Keratinocyte (primary cell): ENCODE measurements at regions not wholly inside any gene's neighbourhood (a gene's known extent, or its start where the extent isn't known, plus 50 kb on each side); places are given as distances from the start of the nearest gene placed in this dataset.

Experiments
- DNase-seq: peaks from one replicate; pipeline ENCODE4 v3.0.0-alpha.2; 2011; ENCODE audit warnings: low read depth, missing footprints, low spot score
- FAIRE-seq: peaks from 2 replicates; lab custom pipeline; 2011; peaks lifted over from hg19 to GRCh38; lab: Jason Lieb, UNC
- H2AFZ ChIP-seq: 2 replicates; pipeline ENCODE4 v1.6.0; 2012; ENCODE audit warnings: low read length, control low read depth, inconsistent platforms; ENCODE audit not compliant: control insufficient read depth
- H3K27ac ChIP-seq: 2 replicates; pipeline ENCODE4 v1.5.1; 2011; ENCODE audit warnings: low read length; ENCODE audit not compliant: control insufficient read depth, insufficient read depth
- H3K27me3 ChIP-seq: 3 replicates; pipeline ENCODE4 v1.6.0; 2011; ENCODE audit warnings: low read length; ENCODE audit not compliant: control insufficient read depth, insufficient read depth; ENCODE audit errors: extremely low read depth
- H3K36me3 ChIP-seq, 2 experiments: 2 replicates in 1 of 2; 3 replicates in 1 of 2; pipeline ENCODE4 v1.5.1; 2011; ENCODE audit warnings: low read length in 2 of 2, mild to moderate bottlenecking in 1 of 2; ENCODE audit not compliant: control insufficient read depth in 2 of 2, insufficient read depth in 2 of 2; ENCODE audit errors: extremely low read depth in 1 of 2
- H3K4me1 ChIP-seq: 3 replicates; pipeline ENCODE4 v1.5.1; 2011; ENCODE audit warnings: low read length; ENCODE audit not compliant: control insufficient read depth, insufficient read depth; ENCODE audit errors: extremely low read depth
- H3K4me2 ChIP-seq: 3 replicates; pipeline ENCODE4 v1.6.0; 2011; ENCODE audit warnings: low read depth, low read length; ENCODE audit not compliant: control insufficient read depth, insufficient read depth; ENCODE audit errors: extremely low read depth
- H3K4me3 ChIP-seq, 3 experiments: fragments of 200-600 bp in 1 of 3; sonication (generic) in 1 of 3; 2 replicates in 2 of 3; 3 replicates in 1 of 3; pipeline ENCODE4 v1.5.1; 2011 to 2016; ENCODE audit warnings: low read length in 3 of 3, mild to moderate bottlenecking in 3 of 3, control low read depth in 2 of 3, inconsistent platforms in 1 of 3, low read depth in 1 of 3, mixed read lengths in 1 of 3, mixed run types in 1 of 3, moderate library complexity in 1 of 3; ENCODE audit not compliant: control insufficient read depth in 2 of 3, insufficient read depth in 2 of 3; ENCODE audit errors: extremely low read depth in 1 of 3
- H3K79me2 ChIP-seq: 2 replicates; pipeline ENCODE4 v1.6.0; 2012; ENCODE audit warnings: low read length; ENCODE audit not compliant: control insufficient read depth, insufficient read depth
- H3K9ac ChIP-seq: 3 replicates; pipeline ENCODE4 v1.6.0; 2011; ENCODE audit warnings: low read length; ENCODE audit not compliant: control insufficient read depth, insufficient read depth; ENCODE audit errors: extremely low read depth
- H3K9me1 ChIP-seq: 3 replicates; pipeline ENCODE4 v1.6.0; 2011; ENCODE audit warnings: low read length; ENCODE audit not compliant: control insufficient read depth, insufficient read depth; ENCODE audit errors: extremely low read depth
- H3K9me3 ChIP-seq: 2 replicates; pipeline ENCODE4 v1.5.1; 2012; ENCODE audit warnings: low read depth, low read length; ENCODE audit not compliant: control insufficient read depth
- H4K20me1 ChIP-seq: 3 replicates; pipeline ENCODE4 v1.6.0; 2011; ENCODE audit warnings: low read length; ENCODE audit not compliant: control insufficient read depth, insufficient read depth; ENCODE audit errors: extremely low read depth
- CTCF ChIP-seq, 3 experiments: IDR thresholded peaks in 1 of 3; conservative IDR thresholded peaks in 1 of 3; optimal IDR thresholded peaks in 1 of 3; 2 replicates in 2 of 3; 3 replicates in 1 of 3; pipeline versions ENCODE3 to v1.5.1; 2011; ENCODE audit warnings: low read length in 3 of 3, mild to moderate bottlenecking in 3 of 3, moderate library complexity in 2 of 3, control low read depth in 1 of 3, inconsistent platforms in 1 of 3; ENCODE audit not compliant: insufficient read depth in 2 of 3; ENCODE audit errors: extremely low read depth in 1 of 3
- EZH2 ChIP-seq: IDR thresholded peaks from one replicate; pipeline ENCODE4 v1.6.1; 2012; ENCODE audit warnings: inconsistent platforms, mild to moderate bottlenecking, low read length, moderate library complexity
- dilution Hi-C: fragments of 300-500 bp; cut with MboI; formaldehyde crosslinking; loops from one replicate; pipeline ENCODE4 v1.7.0; 2020; ENCODE audit warnings: low sequenced_read_pairs; ENCODE audit not compliant: extremely low pct_ligation_motif_present

GRCh38 chr3:118707991-118708390 is 326.7 kb downstream of the IGSF11 start:
- no peaks in the 10 kb centered on the region for H3K79me2 ChIP-seq
- no peaks in the 10 kb centered on the region for H3K27me3 ChIP-seq
- H3K4me3 ChIP-seq = no peak overlapping the region
- no peaks in the 10 kb centered on the region for H3K9me3 ChIP-seq
- no peak overlapping the region for H2AFZ ChIP-seq
- H3K9me1 ChIP-seq = no peaks in the 10 kb centered on the region
- H3K36me3 ChIP-seq = no peaks in the 10 kb centered on the region
- dilution Hi-C loops = no loop called here
- no peak for TF ChIP-seq CTCF (optimal IDR thresholded peaks at IDR 0.05 in 1 of 3, IDR thresholded peaks at IDR 0.05 in 1 of 3, conservative IDR thresholded peaks at IDR 0.05 in 1 of 3; ENCODE audit: extremely low read depth in 1 of 3, insufficient read depth in 2 of 3, low read length in 3 of 3)
- TF ChIP-seq EZH2 = no peak
- no peak for FAIRE-seq
- DNase-seq = no peak
- no peak overlapping the region for H3K4me2 ChIP-seq
- no peak overlapping the region for H3K9ac ChIP-seq
- no peak overlapping the region for H3K27ac ChIP-seq
- H4K20me1 ChIP-seq = no peaks in the 10 kb centered on the region
- no peaks in the 10 kb centered on the region for H3K4me1 ChIP-seq

GRCh38 chr3:118710532-118710931 is 324.1 kb downstream of the IGSF11 start:
- Histone ChIP-seq H3K27me3 (no peaks in the 10 kb centered on the region), H4K20me1 (no peaks in the 10 kb centered on the region), H3K79me2 (no peaks in the 10 kb centered on the region), H3K4me2 (no peak overlapping the region), H3K4me3 (no peak overlapping the region), H2AFZ (no peak overlapping the region), H3K4me1 (no peaks in the 10 kb centered on the region), H3K27ac (no peak overlapping the region), H3K9me3 (no peaks in the 10 kb centered on the region), H3K36me3 (no peaks in the 10 kb centered on the region), H3K9ac (no peak overlapping the region), H3K9me1 (no peaks in the 10 kb centered on the region)
- TF ChIP-seq EZH2 (no peak), CTCF (optimal IDR thresholded peaks at IDR 0.05 in 1 of 3, IDR thresholded peaks at IDR 0.05 in 1 of 3, conservative IDR thresholded peaks at IDR 0.05 in 1 of 3; ENCODE audit: extremely low read depth in 1 of 3, insufficient read depth in 2 of 3, low read length in 3 of 3) (no peak)
- DNase-seq (no peak), FAIRE-seq (no peak)
- dilution Hi-C loops = no loop called here
